Activated naive CD4-positive, alpha-beta T cell treated with anti-CD3 and anti-CD28 coated beads, Interleukin-2, amount 10 ng/mL, durations not matched to agents 7 days and 5 days (primary cell): ENCODE measurements at regions not wholly inside any gene's neighbourhood (a gene's known extent, or its start where the extent isn't known, plus 50 kb on each side); places are given as distances from the start of the nearest gene placed in this dataset.

Source experiments
- CTCF ChIA-PET: fragments of 350-600 bp; sonication (Branson Sonifier 250); formaldehyde crosslinking; loops from one replicate; lab custom pipeline; 2021; ENCODE audit warnings: antibody characterized with exemption; lab: Charles Lee
- DNase-seq: peaks from one replicate; pipeline ENCODE4 v3.0.0-alpha.2; 2020
- H3K27ac Mint-ChIP-seq: one replicate; pipeline ENCODE4 v1.8.0; 2021; ENCODE audit warnings: mild to moderate bottlenecking, moderate library complexity, mixed read lengths
- H3K27me3 Mint-ChIP-seq: one replicate; pipeline ENCODE4 v1.8.0; 2021; ENCODE audit warnings: mild to moderate bottlenecking, mixed read lengths
- H3K36me3 Mint-ChIP-seq: one replicate; pipeline ENCODE4 v1.8.0; 2021; ENCODE audit warnings: mixed read lengths
- H3K4me1 Mint-ChIP-seq: one replicate; pipeline ENCODE4 v1.8.0; 2021; ENCODE audit warnings: mixed read lengths
- H3K4me3 Mint-ChIP-seq: one replicate; pipeline ENCODE4 v1.8.0; 2021; ENCODE audit warnings: mild to moderate bottlenecking, moderate library complexity, mixed read lengths
- H3K9me3 Mint-ChIP-seq: one replicate; pipeline ENCODE4 v1.8.0; 2021; ENCODE audit warnings: mixed read lengths

- peak overlapping the region; percentile 37 for H3K27ac Mint-ChIP-seq
- DNase-seq = no peak
- peaks cover 21% of the 10 kb centered on the region for H3K4me1 Mint-ChIP-seq
- CTCF ChIA-PET = interaction anchor here (0.6 to 1.2 kb wide), 2 partner anchors 53 to 537 kb away, joined by 4 read pairs; no protein-coding TSS in a partner anchor
- H3K27me3 Mint-ChIP-seq = no peaks in the 10 kb centered on the region
- no peaks in the 10 kb centered on the region for H3K9me3 Mint-ChIP-seq
- no peak overlapping the region for H3K4me3 Mint-ChIP-seq
- peaks cover 32% of the 10 kb centered on the region for H3K36me3 Mint-ChIP-seq
Observed at GRCh38 chr17:77483128-77483598, 342.4 kb downstream of the SEC14L1 start.

GRCh38 chr17:77484111-77484510 lies 343.3 kb downstream of the SEC14L1 start:
- H3K9me3 Mint-ChIP-seq = no peaks in the 10 kb centered on the region
- CTCF ChIA-PET = interaction anchor here (0.9 kb wide), 1 partner anchor 54 kb away, joined by 4 read pairs; no protein-coding TSS in a partner anchor
- H3K4me1 Mint-ChIP-seq = peaks cover 15% of the 10 kb centered on the region
- no peak overlapping the region for H3K4me3 Mint-ChIP-seq
- DNase-seq = no peak
- H3K27me3 Mint-ChIP-seq = no peaks in the 10 kb centered on the region
- H3K36me3 Mint-ChIP-seq = peaks cover 32% of the 10 kb centered on the region
- no peak overlapping the region for H3K27ac Mint-ChIP-seq

GRCh38 chr17:77485089-77485833 lies 344.5 kb downstream of the SEC14L1 start:
- Mint-ChIP-seq H3K36me3 (peaks cover 30% of the 10 kb centered on the region), H3K9me3 (no peaks in the 10 kb centered on the region), H3K4me3 (no peak overlapping the region), H3K27me3 (no peaks in the 10 kb centered on the region), H3K4me1 (peaks cover 10% of the 10 kb centered on the region), H3K27ac (no peak overlapping the region)
- DNase-seq = no peak
- CTCF ChIA-PET = no interaction called here

GRCh38 chr17:77487211-77487629 lies 346.5 kb downstream of the SEC14L1 start:
- H3K9me3 Mint-ChIP-seq = no peaks in the 10 kb centered on the region
- no peak overlapping the region for H3K27ac Mint-ChIP-seq
- CTCF ChIA-PET = no interaction called here
- peaks cover 26% of the 10 kb centered on the region for H3K36me3 Mint-ChIP-seq
- peaks cover 12% of the 10 kb centered on the region for H3K4me1 Mint-ChIP-seq
- DNase-seq = no peak
- no peak overlapping the region for H3K4me3 Mint-ChIP-seq
- H3K27me3 Mint-ChIP-seq = no peaks in the 10 kb centered on the region

- Mint-ChIP-seq H3K27me3 (no peaks in the 10 kb centered on the region), H3K9me3 (no peaks in the 10 kb centered on the region), H3K36me3 (peaks cover 32% of the 10 kb centered on the region), H3K4me3 (no peak overlapping the region), H3K27ac (peak overlapping the region; percentile 62), H3K4me1 (peaks cover 12% of the 10 kb centered on the region)
- CTCF ChIA-PET = no interaction called here
- no peak for DNase-seq
Observed at GRCh38 chr17:77487677-77488530, 347.1 kb downstream of the SEC14L1 start.

- DNase-seq = no peak
- H3K27me3 Mint-ChIP-seq = no peaks in the 10 kb centered on the region
- H3K36me3 Mint-ChIP-seq = peaks cover 36% of the 10 kb centered on the region
- CTCF ChIA-PET = interaction anchor here (7.3 kb wide), 1 partner anchor 56 kb away, joined by 119 read pairs; no protein-coding TSS in a partner anchor
- no peak overlapping the region for H3K27ac Mint-ChIP-seq
- peaks cover 20% of the 10 kb centered on the region for H3K4me1 Mint-ChIP-seq
- no peaks in the 10 kb centered on the region for H3K9me3 Mint-ChIP-seq
- H3K4me3 Mint-ChIP-seq = no peak overlapping the region
Observed at GRCh38 chr17:77488531-77489238, 347.9 kb downstream of the SEC14L1 start.

GRCh38 chr17:77489239-77489892 lies 348.6 kb downstream of the SEC14L1 start:
- peaks cover 26% of the 10 kb centered on the region for H3K4me1 Mint-ChIP-seq
- no peaks in the 10 kb centered on the region for H3K9me3 Mint-ChIP-seq
- DNase-seq = no peak
- H3K4me3 Mint-ChIP-seq = no peak overlapping the region
- no peaks in the 10 kb centered on the region for H3K27me3 Mint-ChIP-seq
- peaks cover 40% of the 10 kb centered on the region for H3K36me3 Mint-ChIP-seq
- CTCF ChIA-PET = interaction anchor here (1.3 to 7.3 kb wide), 2 partner anchors 56 to 158 kb away, joined by 4 to 119 read pairs; no protein-coding TSS in a partner anchor
- no peak overlapping the region for H3K27ac Mint-ChIP-seq

- no peak for DNase-seq
- CTCF ChIA-PET = interaction anchor here (1.3 to 7.3 kb wide), 2 partner anchors 57 to 158 kb away, joined by 4 to 119 read pairs; no protein-coding TSS in a partner anchor
- Mint-ChIP-seq H3K9me3 (no peaks in the 10 kb centered on the region), H3K4me3 (no peak overlapping the region), H3K4me1 (peaks cover 28% of the 10 kb centered on the region), H3K27me3 (no peaks in the 10 kb centered on the region), H3K36me3 (peaks cover 42% of the 10 kb centered on the region), H3K27ac (no peak overlapping the region)
Observed at GRCh38 chr17:77489893-77490255, 349.1 kb downstream of the SEC14L1 start.

- no peaks in the 10 kb centered on the region for H3K9me3 Mint-ChIP-seq
- H3K4me1 Mint-ChIP-seq = peaks cover 34% of the 10 kb centered on the region
- H3K36me3 Mint-ChIP-seq = peaks cover 48% of the 10 kb centered on the region
- H3K27ac Mint-ChIP-seq = no peak overlapping the region
- no peaks in the 10 kb centered on the region for H3K27me3 Mint-ChIP-seq
- H3K4me3 Mint-ChIP-seq = no peak overlapping the region
- CTCF ChIA-PET = interaction anchor here (1.3 to 7.3 kb wide), 2 partner anchors 57 to 159 kb away, joined by 4 to 119 read pairs; no protein-coding TSS in a partner anchor
- no peak for DNase-seq
Observed at GRCh38 chr17:77490361-77491183, 349.8 kb downstream of the SEC14L1 start.

GRCh38 chr17:77491921-77492445 lies 351.2 kb downstream of the SEC14L1 start:
- no peaks in the 10 kb centered on the region for H3K27me3 Mint-ChIP-seq
- peak overlapping the region; percentile 75 for H3K27ac Mint-ChIP-seq
- no peak for DNase-seq
- H3K9me3 Mint-ChIP-seq = no peaks in the 10 kb centered on the region
- peaks cover 30% of the 10 kb centered on the region for H3K4me1 Mint-ChIP-seq
- CTCF ChIA-PET = interaction anchor here (7.3 kb wide), 1 partner anchor 59 kb away, joined by 119 read pairs; no protein-coding TSS in a partner anchor
- no peak overlapping the region for H3K4me3 Mint-ChIP-seq
- peaks cover 45% of the 10 kb centered on the region for H3K36me3 Mint-ChIP-seq

- CTCF ChIA-PET = interaction anchor here (1.3 to 7.3 kb wide), 2 partner anchors 60 to 92 kb away, joined by 5 to 119 read pairs; no protein-coding TSS in a partner anchor
- H3K9me3 Mint-ChIP-seq = no peaks in the 10 kb centered on the region
- H3K4me1 Mint-ChIP-seq = peaks cover 30% of the 10 kb centered on the region
- no peak overlapping the region for H3K4me3 Mint-ChIP-seq
- H3K27me3 Mint-ChIP-seq = no peaks in the 10 kb centered on the region
- H3K27ac Mint-ChIP-seq = peak overlapping the region; percentile 76
- peak; percentile 20 for DNase-seq
- peaks cover 45% of the 10 kb centered on the region for H3K36me3 Mint-ChIP-seq
Observed at GRCh38 chr17:77492446-77493237, 351.9 kb downstream of the SEC14L1 start.
